Osteocyte (in vitro differentiated cells): ENCODE measurements at regions not wholly inside any gene's neighbourhood (a gene's known extent, or its start where the extent isn't known, plus 50 kb on each side); places are given as distances from the start of the nearest gene placed in this dataset.
"Not testable (repeated sequence)": the region's sequence is repeated elsewhere in the genome, so short reads cannot be mapped to it uniquely, and the experiment has no call there.

Experiments
- DNase-seq: peaks from one replicate; pipeline ENCODE4 v3.0.0; 2021; ENCODE audit warnings: mixed read lengths; ENCODE audit not compliant: unreplicated experiment; ENCODE audit errors: extremely low spot score
- H3K27ac Mint-ChIP-seq: one replicate; pipeline ENCODE4 v1.8.0; 2021; ENCODE audit warnings: mild to moderate bottlenecking, mixed read lengths; ENCODE audit not compliant: unreplicated experiment
- H3K27me3 Mint-ChIP-seq: one replicate; pipeline ENCODE4 v1.8.0; 2021; ENCODE audit warnings: mixed read lengths; ENCODE audit not compliant: unreplicated experiment
- H3K36me3 Mint-ChIP-seq: one replicate; pipeline ENCODE4 v1.8.0; 2021; ENCODE audit warnings: mixed read lengths; ENCODE audit not compliant: unreplicated experiment
- H3K4me1 Mint-ChIP-seq: one replicate; pipeline ENCODE4 v1.8.0; 2021; ENCODE audit warnings: mixed read lengths; ENCODE audit not compliant: unreplicated experiment
- H3K4me3 Mint-ChIP-seq: one replicate; pipeline ENCODE4 v1.8.0; 2021; ENCODE audit warnings: mild to moderate bottlenecking, moderate library complexity, mixed read lengths; ENCODE audit not compliant: unreplicated experiment
- H3K9me3 Mint-ChIP-seq: one replicate; pipeline ENCODE4 v1.8.0; 2021; ENCODE audit warnings: mixed read lengths; ENCODE audit not compliant: unreplicated experiment
- CTCF ChIP-seq: fragments of 200-600 bp; sonication (generic); IDR thresholded peaks from 2 replicates; pipeline ENCODE4 v1.5.0; 2021; ENCODE audit warnings: antibody characterized with exemption, mild to moderate bottlenecking, moderate library complexity

DNA sequence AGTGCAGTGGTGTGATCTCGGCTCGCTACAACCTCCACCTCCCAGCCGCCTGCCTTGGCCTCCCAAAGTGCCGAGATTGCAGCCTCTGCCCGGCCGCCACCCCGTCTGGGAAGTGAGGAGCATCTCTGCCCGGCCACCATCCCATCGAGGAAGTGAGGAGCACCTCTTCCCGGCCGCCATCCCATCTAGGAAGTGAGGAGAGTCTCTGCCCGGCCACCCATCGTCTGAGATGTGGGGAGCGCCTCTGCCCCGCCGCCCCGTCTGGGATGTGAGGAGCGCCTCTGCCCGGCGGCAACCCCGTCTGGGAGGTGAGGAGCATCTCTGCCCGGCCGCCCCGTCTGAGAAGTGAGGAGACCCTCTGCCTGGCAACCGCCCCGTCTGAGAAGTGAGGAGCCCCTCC, 88.5 kb upstream of the DCAF12L1 start:
- H3K4me3 Mint-ChIP-seq, H3K4me1 Mint-ChIP-seq, DNase-seq, H3K36me3 Mint-ChIP-seq, H3K27me3 Mint-ChIP-seq, H3K27ac Mint-ChIP-seq: not testable (repeated sequence)
- peaks cover 52% of the 10 kb centered on the region for H3K9me3 Mint-ChIP-seq

DNA sequence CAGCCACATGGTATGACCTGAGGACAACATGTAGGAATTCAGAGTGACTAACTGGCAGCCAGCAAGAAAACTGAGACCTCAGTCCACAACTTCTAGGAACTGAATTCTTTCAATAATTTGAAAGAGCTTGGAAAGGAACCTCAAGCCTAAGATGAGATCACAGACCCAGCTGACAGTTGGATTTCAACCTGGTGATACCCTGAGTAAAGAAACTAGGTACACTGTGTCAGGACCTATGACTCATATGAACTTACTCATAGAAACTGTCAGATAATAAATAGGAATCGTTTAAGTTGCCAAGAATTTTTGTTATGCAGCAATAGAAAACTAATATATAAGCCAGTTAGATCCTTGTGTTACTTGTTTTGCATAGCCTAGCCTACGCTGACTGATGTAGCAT, 102.4 kb upstream of the DCAF12L1 start:
- peaks cover 10% of the 10 kb centered on the region for H3K9me3 Mint-ChIP-seq
- H3K36me3 Mint-ChIP-seq: no peaks in the 10 kb centered on the region
- TF ChIP-seq CTCF: no peak
- H3K4me1 Mint-ChIP-seq: no peaks in the 10 kb centered on the region
- DNase-seq: no peak
- H3K27ac Mint-ChIP-seq: no peak overlapping the region
- H3K27me3 Mint-ChIP-seq: no peaks in the 10 kb centered on the region
- H3K4me3 Mint-ChIP-seq: no peak overlapping the region

- H3K27me3 Mint-ChIP-seq: no peaks in the 10 kb centered on the region
- peaks cover 14% of the 10 kb centered on the region for H3K9me3 Mint-ChIP-seq
- no peak overlapping the region for H3K27ac Mint-ChIP-seq
- TF ChIP-seq CTCF: no peak
- no peak overlapping the region for H3K4me3 Mint-ChIP-seq
- no peaks in the 10 kb centered on the region for H3K4me1 Mint-ChIP-seq
- no peaks in the 10 kb centered on the region for H3K36me3 Mint-ChIP-seq
- DNase-seq: no peak
Observed at GRCh38 chrX:126658447-126658846, 105.8 kb upstream of the DCAF12L1 start.

- TF ChIP-seq CTCF: no peak
- H3K27me3 Mint-ChIP-seq: no peaks in the 10 kb centered on the region
- H3K36me3 Mint-ChIP-seq: no peaks in the 10 kb centered on the region
- H3K9me3 Mint-ChIP-seq: peaks cover 54% of the 10 kb centered on the region
- no peak overlapping the region for H3K4me3 Mint-ChIP-seq
- H3K27ac Mint-ChIP-seq: no peak overlapping the region
- peak; percentile 69 for DNase-seq
- no peaks in the 10 kb centered on the region for H3K4me1 Mint-ChIP-seq
Observed at GRCh38 chrX:126670258-126670657, 117.6 kb upstream of the DCAF12L1 start.

GRCh38 chrX:126673366-126673765, 120.8 kb upstream of the DCAF12L1 start:
- peaks cover 56% of the 10 kb centered on the region for H3K9me3 Mint-ChIP-seq
- not testable (repeated sequence) for DNase-seq, H3K4me1 Mint-ChIP-seq, H3K27ac Mint-ChIP-seq, H3K27me3 Mint-ChIP-seq, H3K4me3 Mint-ChIP-seq, H3K36me3 Mint-ChIP-seq

DNA sequence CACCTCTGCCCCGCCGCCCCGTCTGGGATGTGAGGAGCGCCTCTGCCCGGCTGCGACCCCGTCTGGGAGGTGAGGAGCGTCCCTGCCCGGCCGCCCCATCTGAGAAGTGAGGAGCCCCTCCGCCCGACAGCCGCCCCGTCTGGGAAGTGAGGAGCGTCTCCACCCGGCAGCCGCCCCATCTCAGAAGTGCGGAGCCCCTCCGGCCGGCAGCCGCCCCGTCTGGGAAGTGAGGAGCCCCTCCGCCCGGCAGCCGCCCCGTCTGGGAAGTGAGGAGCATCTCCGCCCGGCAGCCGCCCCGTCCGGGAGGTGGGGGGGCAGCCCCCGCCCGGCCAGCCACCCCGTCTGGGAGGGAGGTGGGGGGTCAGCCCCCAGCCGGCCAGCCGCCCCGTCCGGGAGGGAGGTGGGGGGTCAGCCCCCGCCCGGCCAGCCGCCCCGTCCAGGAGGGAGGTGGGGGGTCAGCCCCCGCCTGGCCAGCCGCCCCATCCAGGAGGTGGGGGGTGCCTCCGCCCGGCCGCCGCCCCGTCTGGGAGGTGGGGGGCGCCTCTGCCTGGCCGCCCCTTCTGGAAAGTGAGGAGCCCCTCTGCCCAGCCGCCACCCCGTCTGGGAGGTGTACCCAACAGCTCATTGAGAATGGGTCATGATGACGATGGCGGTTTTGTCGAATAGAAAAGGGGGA, 121.3 kb upstream of the DCAF12L1 start:
- H3K27me3 Mint-ChIP-seq, H3K27ac Mint-ChIP-seq, H3K4me1 Mint-ChIP-seq, H3K36me3 Mint-ChIP-seq, H3K4me3 Mint-ChIP-seq: not testable (repeated sequence)
- H3K9me3 Mint-ChIP-seq: peaks cover 58% of the 10 kb centered on the region
- DNase-seq: peak; percentile 69
